ENCODE measurements at regions not wholly inside any gene's neighbourhood (a gene's known extent, or its start where the extent isn't known, plus 50 kb on each side); places are given as distances from the start of the nearest gene placed in this dataset.

DNA sequence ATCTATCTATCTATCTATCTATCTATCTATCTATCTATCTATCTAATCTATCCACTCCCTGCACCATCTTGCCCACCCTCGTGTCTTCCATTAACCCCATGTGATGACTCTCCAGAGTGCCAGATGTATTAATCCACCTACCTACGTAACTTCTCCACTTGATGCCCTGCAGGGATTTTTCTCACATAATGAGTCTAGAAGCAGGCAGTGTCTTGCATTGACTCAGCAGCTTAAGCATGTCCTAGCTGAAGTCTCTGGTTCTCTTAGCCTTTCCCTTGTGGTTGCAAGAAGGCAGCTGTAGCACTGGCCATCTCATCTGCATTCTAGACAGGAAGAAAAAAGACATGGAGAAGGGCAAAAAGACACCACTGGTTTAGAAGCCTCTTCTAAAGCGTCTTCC is 96.7 kb upstream of the ALDH1B1 start:
- H3K9me3 Mint-ChIP-seq: peaks cover under 1% of the 10 kb centered on the region
- no peak overlapping the region for H3K4me3 Mint-ChIP-seq
- H3K4me1 Mint-ChIP-seq: peaks cover 58% of the 10 kb centered on the region
- peak overlapping the region in 1 of 3 experiments; percentile 53 for H3K27ac Mint-ChIP-seq
- H3K27me3 Mint-ChIP-seq (ENCODE audit: low read depth): peaks cover 12% of the 10 kb centered on the region
- TF ChIP-seq, protein P1, sequence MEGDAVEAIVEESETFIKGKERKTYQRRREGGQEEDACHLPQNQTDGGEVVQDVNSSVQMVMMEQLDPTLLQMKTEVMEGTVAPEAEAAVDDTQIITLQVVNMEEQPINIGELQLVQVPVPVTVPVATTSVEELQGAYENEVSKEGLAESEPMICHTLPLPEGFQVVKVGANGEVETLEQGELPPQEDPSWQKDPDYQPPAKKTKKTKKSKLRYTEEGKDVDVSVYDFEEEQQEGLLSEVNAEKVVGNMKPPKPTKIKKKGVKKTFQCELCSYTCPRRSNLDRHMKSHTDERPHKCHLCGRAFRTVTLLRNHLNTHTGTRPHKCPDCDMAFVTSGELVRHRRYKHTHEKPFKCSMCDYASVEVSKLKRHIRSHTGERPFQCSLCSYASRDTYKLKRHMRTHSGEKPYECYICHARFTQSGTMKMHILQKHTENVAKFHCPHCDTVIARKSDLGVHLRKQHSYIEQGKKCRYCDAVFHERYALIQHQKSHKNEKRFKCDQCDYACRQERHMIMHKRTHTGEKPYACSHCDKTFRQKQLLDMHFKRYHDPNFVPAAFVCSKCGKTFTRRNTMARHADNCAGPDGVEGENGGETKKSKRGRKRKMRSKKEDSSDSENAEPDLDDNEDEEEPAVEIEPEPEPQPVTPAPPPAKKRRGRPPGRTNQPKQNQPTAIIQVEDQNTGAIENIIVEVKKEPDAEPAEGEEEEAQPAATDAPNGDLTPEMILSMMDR (IDR thresholded peaks at IDR 0.05; ENCODE audit: unreplicated experiment in 3 of 3): no peak
- H3K36me3 Mint-ChIP-seq (ENCODE audit: low read depth): no peaks in the 10 kb centered on the region

DNA sequence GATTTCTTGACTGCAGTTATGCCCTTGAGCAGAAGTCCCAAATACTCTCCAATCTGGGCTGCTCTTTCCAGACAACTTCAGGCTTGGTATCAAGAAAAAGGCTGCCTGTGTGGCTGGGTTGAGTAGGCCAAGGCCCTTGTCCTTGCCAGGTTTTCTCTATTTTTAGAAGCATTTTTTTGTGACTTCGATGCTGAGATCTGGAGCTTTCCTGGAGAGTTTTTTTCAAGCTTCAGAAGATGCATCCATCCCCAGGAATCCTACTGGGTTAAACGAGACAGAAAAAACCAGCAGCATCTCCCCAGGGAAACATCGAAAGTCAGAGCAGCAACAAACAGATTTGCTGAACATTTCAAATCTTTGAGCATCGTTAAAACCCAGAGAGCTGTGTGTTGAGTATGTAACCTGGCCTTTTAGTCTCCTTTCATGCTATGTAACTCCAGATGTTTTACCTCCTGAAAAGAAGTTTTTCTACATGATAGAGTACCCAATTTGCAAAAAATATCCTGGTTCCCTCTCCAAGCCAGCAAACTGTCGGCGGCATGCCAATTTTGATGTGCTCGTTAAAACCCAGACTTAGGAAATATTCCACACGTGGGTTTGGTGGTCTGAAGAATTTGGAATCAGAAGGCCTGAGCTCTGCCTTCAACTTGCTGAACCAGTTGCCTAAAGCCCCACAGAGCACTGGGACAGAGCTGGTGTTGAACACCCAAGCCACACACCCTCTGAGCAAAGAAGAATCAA is 98.1 kb upstream of the ALDH1B1 start:
- H3K36me3 Mint-ChIP-seq (ENCODE audit: low read depth): no peaks in the 10 kb centered on the region
- peaks cover 68% of the 10 kb centered on the region for H3K4me1 Mint-ChIP-seq
- H3K27me3 Mint-ChIP-seq (ENCODE audit: low read depth): peaks cover 17% of the 10 kb centered on the region
- TF ChIP-seq, protein P1 (IDR thresholded peaks at IDR 0.05; ENCODE audit: unreplicated experiment in 3 of 3): no peak
- H3K4me3 Mint-ChIP-seq: no peak overlapping the region
- peaks cover 2% of the 10 kb centered on the region for H3K9me3 Mint-ChIP-seq
- peak overlapping the region; percentile 19 to 67 (median 62) for H3K27ac Mint-ChIP-seq

DNA sequence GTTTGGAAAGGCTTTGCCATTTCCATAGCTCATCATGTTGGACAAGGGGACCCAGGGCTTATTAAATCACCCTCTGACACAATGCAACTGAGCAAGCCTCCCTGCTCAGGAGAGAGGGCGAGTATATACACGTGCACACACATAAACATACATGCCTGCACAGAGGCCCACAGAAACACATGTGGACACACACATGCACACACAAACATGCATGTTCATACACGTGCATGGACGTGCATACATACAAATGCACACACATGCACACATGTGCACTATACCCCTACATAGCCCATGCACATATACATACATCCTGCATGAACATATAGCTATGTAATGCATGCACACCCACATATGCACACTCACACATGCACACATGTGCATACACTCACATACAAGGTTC is 99.5 kb upstream of the ALDH1B1 start:
- no peaks in the 10 kb centered on the region for H3K36me3 Mint-ChIP-seq (ENCODE audit: low read depth)
- TF ChIP-seq, protein P1 (IDR thresholded peaks at IDR 0.05; ENCODE audit: unreplicated experiment in 3 of 3): no peak
- H3K27ac Mint-ChIP-seq: no peak overlapping the region
- H3K9me3 Mint-ChIP-seq: peaks cover 2% of the 10 kb centered on the region
- H3K4me3 Mint-ChIP-seq: no peak overlapping the region
- peaks cover 26% of the 10 kb centered on the region for H3K27me3 Mint-ChIP-seq (ENCODE audit: low read depth)
- peaks cover 63% of the 10 kb centered on the region for H3K4me1 Mint-ChIP-seq

DNA sequence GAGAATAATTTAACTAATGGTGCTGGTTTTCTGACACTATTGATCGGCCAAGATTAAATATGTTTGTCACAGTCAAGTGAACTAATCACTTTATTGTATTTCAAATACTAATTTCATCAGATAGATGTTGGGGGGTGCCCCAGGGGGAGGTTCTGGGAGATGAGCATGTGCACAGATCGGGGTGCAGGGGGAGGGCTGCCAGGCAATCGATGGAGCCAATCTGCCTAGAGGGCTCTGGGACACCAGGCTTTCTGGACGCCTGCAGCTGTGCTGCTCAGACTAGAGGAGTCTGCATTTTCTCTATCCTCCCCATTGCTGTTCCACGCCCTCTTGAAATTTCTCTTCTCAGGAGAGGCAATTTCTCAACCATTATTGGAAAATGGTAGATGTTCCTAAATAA is 100.0 kb upstream of the ALDH1B1 start:
- peaks cover 26% of the 10 kb centered on the region for H3K27me3 Mint-ChIP-seq (ENCODE audit: low read depth)
- H3K27ac Mint-ChIP-seq: no peak overlapping the region
- peaks cover 58% of the 10 kb centered on the region for H3K4me1 Mint-ChIP-seq
- peaks cover 2% of the 10 kb centered on the region for H3K9me3 Mint-ChIP-seq
- no peaks in the 10 kb centered on the region for H3K36me3 Mint-ChIP-seq (ENCODE audit: low read depth)
- no peak overlapping the region for H3K4me3 Mint-ChIP-seq
- TF ChIP-seq, protein P1 (IDR thresholded peaks at IDR 0.05; ENCODE audit: unreplicated experiment in 3 of 3): no peak

DNA sequence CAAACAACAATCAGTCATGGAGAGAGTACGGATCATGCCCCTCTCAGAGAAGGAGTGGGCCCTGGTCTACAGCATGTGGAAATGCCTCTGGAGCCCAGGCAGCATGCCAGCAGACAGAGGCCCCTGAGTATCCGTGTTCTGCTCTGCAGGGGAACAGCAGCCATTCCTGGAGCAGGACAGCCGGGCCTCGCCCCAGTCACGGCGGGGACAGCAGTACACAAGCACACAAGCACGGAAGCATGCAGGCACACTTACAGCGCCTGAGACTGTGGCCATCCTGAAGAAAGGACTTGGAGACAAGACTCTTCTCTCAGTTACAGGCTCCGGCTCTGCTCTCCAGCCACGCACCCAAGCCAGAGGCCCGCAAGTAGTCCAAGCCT is 102.6 kb upstream of the ALDH1B1 start:
- H3K4me3 Mint-ChIP-seq: no peak overlapping the region
- peaks cover 33% of the 10 kb centered on the region for H3K4me1 Mint-ChIP-seq
- TF ChIP-seq, protein P1 (IDR thresholded peaks at IDR 0.05; ENCODE audit: unreplicated experiment in 3 of 3): no peak
- peaks cover 2% of the 10 kb centered on the region for H3K9me3 Mint-ChIP-seq
- H3K27ac Mint-ChIP-seq: peak overlapping the region in 2 of 3 experiments; percentile 16 to 24
- H3K27me3 Mint-ChIP-seq (ENCODE audit: low read depth): peaks cover 29% of the 10 kb centered on the region
- H3K36me3 Mint-ChIP-seq (ENCODE audit: low read depth): no peaks in the 10 kb centered on the region

All from nephron (organoid).